Fibroblast of skin of back (primary cell): ENCODE measurements at regions not wholly inside any gene's neighbourhood (a gene's known extent, or its start where the extent isn't known, plus 50 kb on each side); places are given as distances from the start of the nearest gene placed in this dataset.

ENCODE experiments used
- DNase-seq: peaks from one replicate; pipeline ENCODE4 v3.0.0-alpha.2; 2013

GRCh38 chr5:120738568-120738967, 274.5 kb downstream of the PRR16 start:
- DNase-seq: no peak

DNA sequence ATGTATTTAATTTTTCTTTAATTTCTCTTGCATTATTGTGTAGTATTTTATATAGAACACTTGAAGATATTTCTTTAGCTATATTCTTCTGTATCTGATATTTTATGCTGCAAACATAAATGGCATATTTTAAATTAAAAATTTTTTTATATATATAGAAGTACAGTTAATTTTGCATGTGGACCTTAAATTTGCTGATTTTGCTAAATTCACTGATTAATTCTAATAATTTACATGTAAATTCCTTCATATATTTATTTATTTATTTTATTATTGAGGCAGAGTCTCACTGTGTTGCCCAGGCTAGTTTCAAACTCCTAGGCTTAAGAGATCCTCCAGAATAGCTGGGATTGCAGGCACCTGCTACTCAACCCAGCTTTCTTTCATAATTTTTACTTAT, 276.9 kb downstream of the PRR16 start:
- no peak for DNase-seq

DNA sequence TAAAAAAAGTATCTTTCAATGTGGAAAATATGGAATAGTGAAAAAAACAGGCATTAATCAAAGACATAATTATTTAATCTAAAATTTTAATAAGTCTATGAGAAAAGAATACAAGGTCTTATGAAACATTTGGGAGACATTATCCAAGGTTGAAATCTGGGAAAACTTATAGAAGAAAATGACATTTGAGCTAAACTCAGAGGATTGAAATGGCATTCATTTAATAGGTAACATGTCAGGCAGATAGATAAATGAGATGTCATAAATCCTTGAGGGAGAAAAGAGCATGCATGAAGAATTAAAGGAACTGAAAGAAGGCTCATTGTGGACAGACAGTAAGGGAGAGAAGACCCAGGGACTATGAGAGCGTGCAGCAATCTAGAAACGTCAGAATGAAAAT, 284.4 kb downstream of the PRR16 start:
- DNase-seq: no peak

GRCh38 chr5:120749737-120750136, 285.6 kb downstream of the PRR16 start:
- DNase-seq: no peak

DNA sequence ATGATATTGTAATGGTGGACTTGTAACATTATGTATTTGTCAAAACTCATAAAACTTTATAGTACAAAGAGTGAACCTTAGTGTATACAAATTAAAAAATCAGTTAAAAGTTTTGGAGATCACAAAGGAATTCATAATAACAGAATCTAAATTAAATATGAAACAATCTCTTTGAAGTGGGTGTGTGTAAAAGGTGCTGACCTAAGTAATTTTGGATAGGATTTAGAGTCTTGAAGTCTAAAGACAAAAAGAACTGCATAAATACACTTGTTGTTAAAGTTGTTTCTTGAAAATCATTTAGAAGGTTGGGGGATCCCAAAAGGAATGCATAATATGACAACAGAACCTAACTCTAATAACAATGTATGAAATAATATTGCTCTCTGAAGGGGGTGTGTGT, 295.5 kb downstream of the PRR16 start:
- no peak for DNase-seq

GRCh38 chr5:120761986-120762385, 297.9 kb downstream of the PRR16 start:
- DNase-seq: no peak

DNA sequence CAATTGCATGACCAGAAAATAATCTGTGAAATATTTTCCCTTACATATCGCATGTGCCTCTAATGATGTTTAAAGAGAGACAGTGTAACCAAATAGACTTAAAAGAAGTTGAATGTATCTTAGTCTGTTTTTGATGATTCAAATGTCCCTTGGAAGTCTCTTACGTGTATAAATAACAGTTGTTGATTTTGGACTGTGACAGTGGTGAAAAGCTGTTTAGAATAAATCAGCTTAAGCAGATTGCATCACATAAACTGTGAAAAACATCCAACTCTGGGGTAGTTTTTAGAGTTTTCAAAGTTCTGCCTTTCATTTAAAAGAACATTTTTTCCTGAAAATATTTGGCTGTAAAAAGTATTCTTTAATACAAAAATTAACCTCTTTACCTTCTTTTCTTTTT, 301.1 kb downstream of the PRR16 start:
- DNase-seq: peak; percentile 28

GRCh38 chr5:120767178-120767820, 303.2 kb downstream of the PRR16 start:
- peak; percentile 2 for DNase-seq

DNA sequence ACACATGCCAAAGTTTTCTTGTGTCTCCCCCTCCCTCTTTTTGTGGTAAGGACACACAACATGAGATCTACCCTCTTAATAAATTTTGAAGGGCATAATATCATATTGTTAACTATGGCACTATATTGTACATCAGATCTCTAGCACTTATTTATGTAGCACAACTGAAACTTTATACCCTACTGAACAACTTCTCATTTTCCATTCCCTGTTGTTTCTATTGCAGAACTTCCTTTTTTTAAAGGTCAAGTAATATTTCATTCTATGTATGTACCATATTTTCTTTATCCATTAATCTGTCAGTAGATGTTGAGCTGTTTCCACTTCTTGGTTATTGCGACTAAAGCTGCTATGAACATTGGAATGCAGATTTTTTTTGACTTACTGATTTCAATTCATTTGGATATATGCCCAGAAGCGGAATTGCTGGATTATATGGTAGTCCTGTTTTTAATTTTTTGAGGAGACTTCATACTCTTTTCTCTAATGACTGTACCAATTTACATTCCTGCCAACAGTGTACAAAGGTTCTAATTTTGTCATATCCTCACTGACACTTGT, 305.3 kb downstream of the PRR16 start:
- DNase-seq: peak; percentile 63

GRCh38 chr5:120771202-120771601, 307.1 kb downstream of the PRR16 start:
- DNase-seq: no peak

GRCh38 chr5:120778491-120779484, 314.7 kb downstream of the PRR16 start:
- DNase-seq: peak; percentile 70

- DNase-seq: peak; percentile 31
Observed at GRCh38 chr5:120779674-120780073, 315.6 kb downstream of the PRR16 start.

GRCh38 chr5:120788481-120788880, 324.4 kb downstream of the PRR16 start:
- DNase-seq: no peak

- DNase-seq: no peak
Observed at GRCh38 chr5:120789918-120790317, 325.8 kb downstream of the PRR16 start.

DNA sequence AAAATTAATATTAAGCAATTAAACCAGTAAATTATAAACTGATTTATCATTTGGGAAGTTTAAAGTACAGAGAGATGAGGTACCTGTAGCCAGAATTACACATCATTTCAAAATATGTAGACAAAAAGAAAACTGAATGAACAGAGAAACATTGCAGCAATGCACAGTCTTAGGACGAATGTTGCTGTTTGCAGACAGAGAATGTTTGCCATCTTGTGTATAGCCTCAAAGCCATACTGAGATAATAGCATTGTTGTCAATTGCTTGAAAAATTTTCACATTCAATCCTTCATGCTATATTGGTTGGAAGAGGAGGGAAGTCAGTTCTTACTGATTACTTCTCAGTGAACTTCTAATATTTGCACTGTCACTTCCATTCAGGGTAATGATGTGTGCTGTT, 326.2 kb downstream of the PRR16 start:
- no peak for DNase-seq

GRCh38 chr5:120792477-120792876, 328.4 kb downstream of the PRR16 start:
- DNase-seq: no peak

DNA sequence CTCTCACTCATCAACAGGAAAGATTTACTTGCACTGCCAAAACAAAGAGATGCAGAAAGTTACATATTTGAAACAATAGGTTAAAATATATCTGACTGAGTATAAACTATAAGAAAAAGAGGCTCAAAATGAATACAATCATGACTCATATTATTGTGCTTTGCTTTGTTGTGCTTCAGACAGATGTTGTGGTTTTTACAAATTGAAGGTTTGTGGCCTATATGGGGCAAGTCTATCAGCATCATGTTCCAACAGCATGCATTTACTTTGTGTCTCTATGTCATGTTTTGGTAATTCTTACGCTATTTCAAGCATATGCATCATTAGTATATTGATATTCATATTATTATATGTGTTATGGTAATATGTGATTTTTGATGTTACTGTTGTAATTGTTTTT, 330.0 kb downstream of the PRR16 start:
- no peak for DNase-seq

GRCh38 chr5:120803282-120803681, 339.2 kb downstream of the PRR16 start:
- DNase-seq: peak; percentile 47

GRCh38 chr5:120805131-120805530, 341.0 kb downstream of the PRR16 start:
- no peak for DNase-seq

- no peak for DNase-seq
Observed at GRCh38 chr5:120806202-120806601, 342.1 kb downstream of the PRR16 start.

DNA sequence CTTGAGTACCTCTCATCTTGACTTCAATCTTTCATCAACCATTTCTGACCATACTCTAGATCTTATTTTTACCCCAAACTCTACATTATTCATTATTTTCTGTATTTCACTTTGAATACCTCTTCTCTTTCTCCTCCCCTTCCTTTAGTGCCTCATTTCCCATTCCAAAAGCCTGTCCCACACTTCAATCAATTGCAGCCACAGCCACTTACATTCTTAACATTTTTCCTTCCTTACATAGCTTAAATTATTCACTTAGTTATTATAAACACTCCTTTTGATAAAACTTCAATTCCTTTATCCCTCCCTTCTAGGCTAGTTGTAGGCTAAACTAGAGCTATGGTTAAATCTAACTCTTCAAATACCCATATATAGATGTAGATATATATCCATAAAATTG, 344.0 kb downstream of the PRR16 start:
- peak; percentile 77 for DNase-seq

- DNase-seq: peak; percentile 43
Observed at GRCh38 chr5:120808606-120809005, 344.5 kb downstream of the PRR16 start.

DNA sequence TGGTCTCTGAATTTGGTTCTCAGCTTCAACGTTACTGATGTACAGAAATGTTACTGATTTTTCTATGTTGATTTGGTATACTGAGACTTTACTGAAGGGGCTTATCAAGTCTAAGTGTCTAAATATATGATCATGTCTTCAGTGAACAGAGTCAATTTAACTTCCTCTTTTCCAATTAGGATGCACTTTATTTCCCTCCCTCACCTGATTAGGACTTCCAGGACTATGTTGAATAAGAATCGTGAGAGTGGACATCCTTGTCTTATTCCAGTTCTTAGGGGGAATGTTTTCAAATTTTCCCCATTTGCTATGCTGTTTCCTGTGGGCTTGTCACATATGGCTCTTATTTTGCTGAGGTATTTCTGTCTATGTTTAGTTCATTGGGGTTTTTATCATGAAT, 349.5 kb downstream of the PRR16 start:
- DNase-seq: no peak
